HS-27A (cell line): ENCODE measurements at regions not wholly inside any gene's neighbourhood (a gene's known extent, or its start where the extent isn't known, plus 50 kb on each side); places are given as distances from the start of the nearest gene placed in this dataset.

Experiments used
- DNase-seq: peaks from one replicate; pipeline ENCODE4 v3.0.0-alpha.2; 2012; ENCODE audit warnings: low read depth, missing footprints

- DNase-seq: no peak
Measured at GRCh38 chr12:77493302-77494168, 337.2 kb upstream of the NAV3 start.

DNA sequence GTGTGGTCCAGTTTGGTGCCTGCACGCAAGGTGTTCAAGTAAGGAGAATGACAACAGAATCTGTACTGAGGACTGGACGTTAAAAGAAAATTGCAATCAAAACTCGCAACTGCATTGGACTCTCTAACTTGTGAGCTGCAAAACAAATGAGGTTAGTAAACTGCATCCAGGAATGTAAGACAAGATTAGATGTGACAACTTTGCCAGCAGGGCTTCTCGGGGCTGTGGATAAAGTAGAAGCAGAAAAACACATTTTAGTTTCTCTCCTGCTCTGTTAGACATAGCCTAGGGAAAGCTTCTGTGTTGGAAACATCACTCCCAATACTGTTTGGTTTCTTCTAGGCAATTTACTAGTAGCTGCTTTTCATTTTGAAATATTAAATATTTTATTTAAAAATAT, 338.2 kb upstream of the NAV3 start:
- no peak for DNase-seq

- no peak for DNase-seq
Measured at GRCh38 chr12:77489331-77489970, 341.2 kb upstream of the NAV3 start.

- peak; percentile 14 for DNase-seq
Measured at GRCh38 chr12:77488041-77488620, 342.6 kb upstream of the NAV3 start.

- DNase-seq: no peak
Measured at GRCh38 chr12:77486872-77487271, 343.8 kb upstream of the NAV3 start.

DNA sequence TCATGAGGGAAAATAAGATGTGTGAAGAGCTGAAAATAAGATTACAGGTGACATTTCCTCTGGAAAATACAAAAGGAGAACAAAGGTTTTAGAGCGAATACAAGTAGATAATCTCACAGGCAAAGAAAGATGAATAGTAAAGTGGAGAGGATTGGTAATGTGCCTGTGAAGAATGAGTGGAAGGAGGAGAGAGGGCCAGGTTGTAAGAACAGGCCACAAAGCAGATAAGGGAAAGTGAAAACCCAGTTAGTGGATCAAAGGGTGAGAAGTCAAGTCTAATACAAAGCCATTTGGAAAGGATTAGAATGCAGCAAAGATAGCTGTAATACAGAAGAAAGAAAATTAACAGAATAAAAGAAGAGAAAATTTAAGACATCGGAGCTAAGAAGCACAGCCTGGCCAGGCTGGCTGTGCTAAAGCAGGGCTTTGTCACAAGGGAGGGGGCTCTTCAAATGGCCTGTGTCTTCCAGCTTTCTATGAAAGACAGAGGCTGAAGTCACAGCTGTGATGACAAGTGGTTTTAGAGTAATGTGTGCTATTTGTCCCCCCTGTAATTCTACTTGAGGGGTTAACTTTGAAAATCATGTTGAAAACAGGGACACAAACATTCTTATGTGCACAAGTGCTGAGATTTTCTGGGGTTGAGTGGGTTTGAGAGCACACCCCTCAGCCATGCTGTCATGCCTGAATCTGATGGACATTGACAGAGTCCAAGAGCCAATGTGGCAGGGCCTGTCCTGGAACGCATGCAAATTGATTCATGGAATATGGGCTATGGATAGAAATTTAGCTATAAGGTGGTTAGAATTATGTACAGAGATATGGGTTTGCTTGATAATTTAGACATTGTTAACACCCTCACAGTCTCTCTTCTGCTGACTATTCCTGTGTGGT, 344.5 kb upstream of the NAV3 start:
- no peak for DNase-seq

DNA sequence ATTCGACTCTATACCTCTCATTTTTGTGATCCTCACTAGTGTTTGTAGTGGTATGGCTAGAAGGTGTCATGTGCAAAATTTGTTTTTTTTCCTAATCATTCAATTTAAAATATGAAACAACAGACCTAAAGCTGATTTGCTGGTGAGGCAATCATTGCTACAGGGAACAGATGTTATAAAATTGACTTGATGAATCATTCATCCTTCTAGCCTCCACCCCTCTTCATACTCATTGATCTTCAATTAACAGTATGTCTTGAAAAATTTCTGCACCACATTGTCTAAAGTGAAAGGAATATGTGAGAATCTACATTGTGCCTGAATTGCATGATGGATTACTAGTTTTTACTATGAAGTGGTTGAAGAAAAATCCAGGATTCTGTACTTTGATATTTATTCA, 349.0 kb upstream of the NAV3 start:
- no peak for DNase-seq

GRCh38 chr12:77477907-77478533, 352.7 kb upstream of the NAV3 start:
- DNase-seq: no peak

DNA sequence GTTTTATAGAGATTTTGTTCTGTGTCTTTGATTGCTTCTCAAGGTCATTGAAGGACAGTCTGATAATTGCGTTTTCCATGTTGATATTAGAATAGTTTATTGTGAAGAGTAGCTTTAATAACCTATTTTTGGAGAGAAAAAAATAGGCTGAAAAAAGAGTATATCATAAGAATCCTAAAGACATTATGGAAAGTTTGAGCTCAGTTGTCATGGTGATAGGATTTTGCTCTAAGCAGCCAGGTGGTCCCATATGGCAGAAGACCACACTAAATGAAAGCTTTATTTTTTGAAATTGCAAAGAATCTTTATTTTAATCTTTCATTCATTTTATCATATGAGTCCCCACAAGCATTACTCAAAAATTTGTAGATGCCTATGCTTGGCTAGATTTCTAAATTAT, 358.9 kb upstream of the NAV3 start:
- no peak for DNase-seq

- no peak for DNase-seq
Measured at GRCh38 chr12:77469578-77470333, 360.9 kb upstream of the NAV3 start.

DNA sequence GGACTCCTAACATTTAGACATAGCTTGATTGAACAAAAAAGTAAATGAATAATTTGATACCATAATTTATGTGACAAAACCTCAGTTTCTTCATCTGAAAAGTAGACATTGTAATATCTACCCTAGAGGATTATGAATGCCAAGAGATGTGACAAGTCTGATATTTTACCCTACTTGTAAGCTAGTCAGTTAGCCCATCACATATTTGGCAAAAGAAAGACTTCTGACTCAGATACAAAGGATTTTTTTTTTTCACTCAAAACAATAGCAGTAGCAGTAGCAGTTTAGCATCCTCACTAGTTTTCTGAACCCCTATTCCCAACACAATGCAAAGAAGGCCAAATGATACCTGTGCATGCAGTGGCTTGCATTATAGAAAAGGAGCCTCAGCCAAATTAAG, 377.3 kb upstream of the E2F7 start:
- no peak for DNase-seq

DNA sequence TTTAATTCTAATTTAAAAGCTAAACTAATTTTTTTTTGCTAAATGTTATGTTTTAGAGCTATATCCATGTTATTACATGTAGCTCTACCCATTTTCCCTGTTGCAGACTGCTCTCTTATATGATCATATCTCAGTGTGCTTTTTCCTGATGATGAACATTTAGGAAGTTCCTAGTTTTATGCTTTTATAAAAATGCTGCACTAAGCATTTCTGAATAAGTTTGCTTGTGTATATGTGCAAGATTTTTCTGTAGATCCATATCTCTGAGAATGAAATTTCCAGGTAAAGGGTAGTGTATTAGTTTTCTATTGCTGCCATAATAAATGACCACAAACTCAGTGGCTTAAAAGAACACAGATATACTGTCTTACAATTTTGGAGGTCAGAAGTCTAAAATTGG, 374.4 kb upstream of the E2F7 start:
- no peak for DNase-seq

GRCh38 chr12:77438644-77439043, 373.3 kb upstream of the E2F7 start:
- no peak for DNase-seq

GRCh38 chr12:77437206-77437605, 371.8 kb upstream of the E2F7 start:
- no peak for DNase-seq

GRCh38 chr12:77435446-77436091, 370.2 kb upstream of the E2F7 start:
- DNase-seq: no peak

DNA sequence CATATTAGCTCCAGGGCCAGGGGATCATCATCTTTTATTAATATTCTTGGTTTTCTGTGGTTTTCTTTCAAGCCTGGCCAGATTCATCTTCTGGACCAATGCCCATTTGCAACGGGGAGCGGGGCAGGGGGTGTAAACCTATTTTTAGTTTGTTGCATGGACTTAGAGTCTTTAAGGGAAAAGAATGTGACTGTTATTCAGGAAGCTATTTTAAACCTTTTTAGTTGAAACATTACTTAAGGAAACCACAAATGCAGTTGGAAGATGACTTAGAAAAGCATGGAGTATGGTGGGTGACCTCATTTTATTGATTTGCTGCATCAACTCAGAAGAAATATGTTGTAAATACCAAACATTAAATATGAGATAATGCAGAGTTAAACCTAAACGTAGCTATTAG, 368.4 kb upstream of the E2F7 start:
- peak; percentile 5 for DNase-seq

- DNase-seq: no peak
Measured at GRCh38 chr12:77429426-77429825, 364.1 kb upstream of the E2F7 start.

DNA sequence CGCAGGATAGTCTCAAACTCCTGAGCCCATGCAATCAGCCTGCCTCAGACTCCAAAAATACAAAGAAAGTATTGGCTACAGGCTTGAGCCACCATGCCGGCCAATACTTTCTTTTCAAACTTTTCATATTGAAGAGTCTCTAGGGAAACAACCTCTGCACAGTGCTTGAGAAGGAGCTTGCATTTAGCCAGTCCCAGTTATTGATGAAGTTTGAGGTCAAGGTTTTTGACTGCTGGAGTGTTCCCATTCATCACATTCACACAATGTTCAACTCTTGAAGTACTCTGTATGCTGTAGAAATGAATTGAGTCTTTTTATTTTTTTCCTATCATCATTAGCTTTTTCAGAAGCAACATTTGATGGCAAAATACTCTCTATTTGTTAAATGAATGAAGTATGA, 355.8 kb upstream of the E2F7 start:
- DNase-seq: no peak

DNA sequence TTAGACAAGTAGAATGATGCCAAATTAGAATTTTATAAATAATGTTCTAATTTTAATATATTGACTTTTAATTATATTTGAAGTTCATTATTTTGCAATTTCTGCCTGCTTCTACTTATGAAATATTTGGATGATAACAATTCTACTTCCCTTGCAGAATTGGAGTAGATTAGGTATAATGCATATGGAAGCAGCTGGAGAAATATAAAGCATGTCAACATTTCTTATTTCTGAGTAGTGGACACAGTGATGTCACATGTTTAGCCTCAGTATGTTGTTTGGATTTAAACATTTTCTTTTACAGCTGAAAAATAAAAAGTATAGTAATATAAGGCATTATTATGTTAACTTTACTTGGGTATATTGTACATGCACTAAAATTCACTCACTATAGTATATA, 344.2 kb upstream of the E2F7 start:
- DNase-seq: no peak

GRCh38 chr12:77407931-77408330, 342.6 kb upstream of the E2F7 start:
- no peak for DNase-seq
